NCI-H2029 (cell line): ENCODE measurements at regions not wholly inside any gene's neighbourhood (a gene's known extent, or its start where the extent isn't known, plus 50 kb on each side); places are given as distances from the start of the nearest gene placed in this dataset.
"Not testable (repeated sequence)": the region's sequence is repeated elsewhere in the genome, so short reads cannot be mapped to it uniquely, and the experiment has no call there.

Source experiments
- DNase-seq: peaks from one replicate; lab custom pipeline; 2025; lab: John Stamatoyannopoulos, UW

- DNase-seq, result not testable (repeated sequence)
Measured at GRCh38 chr5:1636208-1636770, 112.5 kb upstream of the LPCAT1 start.

- DNase-seq, result not testable (repeated sequence)
Measured at GRCh38 chr5:1635477-1635876, 111.7 kb upstream of the LPCAT1 start.

- DNase-seq, result no peak
Measured at GRCh38 chr5:1634337-1634661, 110.5 kb upstream of the LPCAT1 start.

- peak; percentile 63 for DNase-seq
Measured at GRCh38 chr5:1633605-1634336, 110.0 kb upstream of the LPCAT1 start.

- not testable (repeated sequence) for DNase-seq
Measured at GRCh38 chr5:1631004-1631403, 107.2 kb upstream of the LPCAT1 start.

GRCh38 chr5:1626397-1626796, 102.6 kb upstream of the LPCAT1 start:
- DNase-seq, result not testable (repeated sequence)

GRCh38 chr5:1619531-1619930, 95.8 kb upstream of the LPCAT1 start:
- not testable (repeated sequence) for DNase-seq

- not testable (repeated sequence) for DNase-seq
Measured at GRCh38 chr5:1618296-1618865, 94.6 kb upstream of the LPCAT1 start.

GRCh38 chr5:1617236-1617755, 93.5 kb upstream of the LPCAT1 start:
- not testable (repeated sequence) for DNase-seq

GRCh38 chr5:1613515-1613914, 89.8 kb upstream of the LPCAT1 start:
- not testable (repeated sequence) for DNase-seq

GRCh38 chr5:1610526-1610925, 86.8 kb upstream of the LPCAT1 start:
- not testable (repeated sequence) for DNase-seq

GRCh38 chr5:1609111-1609510, 85.4 kb upstream of the LPCAT1 start:
- DNase-seq, result peak; percentile 57

GRCh38 chr5:1608336-1608735, 84.6 kb upstream of the LPCAT1 start:
- DNase-seq, result not testable (repeated sequence)

GRCh38 chr5:1606951-1607350, 83.2 kb upstream of the LPCAT1 start:
- DNase-seq, result not testable (repeated sequence)

- DNase-seq, result peak; percentile 86
Measured at GRCh38 chr5:1603916-1604315, 80.2 kb upstream of the LPCAT1 start.

- peak; percentile 88 for DNase-seq
Measured at GRCh38 chr5:1601565-1601964, 77.8 kb upstream of the LPCAT1 start.

- DNase-seq, result peak; percentile 4
Measured at GRCh38 chr5:1598950-1599737, 75.4 kb upstream of the LPCAT1 start.

GRCh38 chr5:1597093-1597473, 73.3 kb upstream of the LPCAT1 start:
- not testable (repeated sequence) for DNase-seq

- not testable (repeated sequence) for DNase-seq
Measured at GRCh38 chr5:1596462-1597092, 72.8 kb upstream of the LPCAT1 start.

- DNase-seq, result peak; percentile 69
Measured at GRCh38 chr5:1594357-1595106, 70.8 kb upstream of the LPCAT1 start.

GRCh38 chr5:1593903-1594356, 70.2 kb upstream of the LPCAT1 start:
- DNase-seq, result no peak
